OCI-LY3 (cell line): ENCODE measurements at regions not wholly inside any gene's neighbourhood (a gene's known extent, or its start where the extent isn't known, plus 50 kb on each side); places are given as distances from the start of the nearest gene placed in this dataset.

Experiments used
- EZH2phosphoT487 ChIP-seq: fragments of 200-600 bp; shearing (Covaris generic); IDR thresholded peaks from 2 replicates; pipeline ENCODE4 v1.6.1; 2018; ENCODE audit warnings: antibody characterized with exemption, mixed run types, low read depth
- TF ChIP-seq, protein P1 (sequence below): fragments of 200-600, 300-600 bp; sonication (generic); IDR thresholded peaks from 2 replicates; pipeline ENCODE4 v1.5.1; 2014; ENCODE audit warnings: antibody characterized with exemption, low read length, low read depth

DNA sequence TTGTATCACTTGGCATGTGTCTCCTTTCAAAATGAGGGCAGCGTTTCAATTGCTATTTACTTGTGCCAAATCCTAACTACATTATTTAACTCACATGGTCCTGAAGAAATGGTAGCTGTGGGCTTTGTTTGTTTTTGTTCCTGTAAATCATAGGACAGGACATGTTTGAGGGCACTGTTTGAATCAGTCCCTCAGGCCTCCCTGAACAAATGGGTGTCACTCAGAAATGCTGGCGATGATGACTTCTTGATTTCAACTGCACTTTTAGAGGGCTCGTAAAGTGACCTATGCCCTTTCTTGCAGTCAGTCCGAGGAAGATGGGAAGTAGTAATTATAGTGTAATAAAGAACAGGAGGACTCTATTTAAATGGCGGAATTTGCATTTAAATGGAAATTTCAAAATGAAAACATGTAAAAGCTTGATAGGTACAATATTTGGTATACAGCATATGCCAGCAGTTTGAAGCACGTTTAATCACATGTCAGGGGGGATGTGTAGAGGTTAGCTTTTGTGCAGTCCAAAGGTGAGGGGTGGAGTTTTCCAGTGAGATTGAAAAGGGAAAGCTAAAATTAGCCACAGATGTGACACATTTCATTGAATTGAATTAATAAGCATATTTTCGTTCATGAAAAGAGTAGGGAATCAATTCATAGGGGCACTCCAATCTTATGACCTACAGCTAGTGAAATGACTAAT, 1958.7 kb upstream of the IGFBP7 start:
- TF ChIP-seq, protein P1, sequence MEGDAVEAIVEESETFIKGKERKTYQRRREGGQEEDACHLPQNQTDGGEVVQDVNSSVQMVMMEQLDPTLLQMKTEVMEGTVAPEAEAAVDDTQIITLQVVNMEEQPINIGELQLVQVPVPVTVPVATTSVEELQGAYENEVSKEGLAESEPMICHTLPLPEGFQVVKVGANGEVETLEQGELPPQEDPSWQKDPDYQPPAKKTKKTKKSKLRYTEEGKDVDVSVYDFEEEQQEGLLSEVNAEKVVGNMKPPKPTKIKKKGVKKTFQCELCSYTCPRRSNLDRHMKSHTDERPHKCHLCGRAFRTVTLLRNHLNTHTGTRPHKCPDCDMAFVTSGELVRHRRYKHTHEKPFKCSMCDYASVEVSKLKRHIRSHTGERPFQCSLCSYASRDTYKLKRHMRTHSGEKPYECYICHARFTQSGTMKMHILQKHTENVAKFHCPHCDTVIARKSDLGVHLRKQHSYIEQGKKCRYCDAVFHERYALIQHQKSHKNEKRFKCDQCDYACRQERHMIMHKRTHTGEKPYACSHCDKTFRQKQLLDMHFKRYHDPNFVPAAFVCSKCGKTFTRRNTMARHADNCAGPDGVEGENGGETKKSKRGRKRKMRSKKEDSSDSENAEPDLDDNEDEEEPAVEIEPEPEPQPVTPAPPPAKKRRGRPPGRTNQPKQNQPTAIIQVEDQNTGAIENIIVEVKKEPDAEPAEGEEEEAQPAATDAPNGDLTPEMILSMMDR = no peak
- TF ChIP-seq EZH2phosphoT487 = no peak
